ENCODE measurements at regions not wholly inside any gene's neighbourhood (a gene's known extent, or its start where the extent isn't known, plus 50 kb on each side); places are given as distances from the start of the nearest gene placed in this dataset.

DNA sequence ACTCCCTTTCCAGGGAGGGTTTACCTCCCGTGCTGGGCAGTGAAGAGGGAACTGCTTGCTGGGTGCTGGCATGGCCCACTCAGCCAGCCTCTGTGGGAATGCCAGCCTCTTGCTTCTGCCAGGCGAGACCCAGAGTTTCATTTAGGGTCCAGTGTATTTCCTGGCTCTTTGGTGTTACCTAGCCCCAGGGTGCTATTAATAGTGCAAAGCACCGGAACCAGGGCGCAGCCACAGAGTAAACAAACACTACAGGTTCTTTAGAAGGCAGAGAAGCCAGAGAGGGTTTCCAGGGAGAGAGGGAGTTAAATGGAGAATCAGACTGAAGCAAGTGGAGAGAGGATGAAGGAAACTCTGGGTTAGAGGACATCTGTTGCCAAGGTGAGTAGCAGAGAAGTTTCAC lies 74.9 kb upstream of the SPATA13 start:
- no peak for ATAC-seq
- no peak overlapping the region for H3K27ac ChIP-seq
- DNase-seq: no peak

DNA sequence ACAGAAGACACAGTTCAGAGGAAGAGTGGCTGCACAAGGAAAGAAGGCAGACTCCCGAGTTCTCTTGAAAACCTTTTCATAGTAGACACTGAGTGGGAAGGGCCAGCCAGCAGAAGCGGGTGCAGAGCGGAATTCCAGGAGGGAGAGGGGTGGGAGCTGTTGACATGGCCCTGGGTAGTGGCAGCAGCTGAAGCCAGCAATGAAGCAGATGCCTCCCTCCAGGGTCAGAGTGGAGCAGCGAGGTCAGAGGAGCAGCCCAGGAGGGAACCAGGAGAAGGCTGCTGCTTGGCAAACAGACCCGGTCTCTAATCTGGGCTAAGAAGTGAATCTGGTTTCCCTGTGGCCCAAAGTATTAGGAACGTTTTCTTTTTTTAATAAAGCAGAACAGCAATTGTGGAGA lies 73.9 kb upstream of the SPATA13 start:
- Histone ChIP-seq H3K27ac (no peak overlapping the region), H3K36me3 (no peaks in the 10 kb centered on the region), H3K4me3 (no peak overlapping the region), H3K27me3 (peaks cover 0 to 4% (median 0%) of the 10 kb centered on the region in 9 donors), H3K4me1 (peaks cover 0 to 26% (median 14%) of the 10 kb centered on the region in 12 donors), H3K9me3 (no peaks in the 10 kb centered on the region)
- TF ChIP-seq POLR2A (IDR thresholded peaks at IDR 0.05): no peak
- TF ChIP-seq, protein P1, sequence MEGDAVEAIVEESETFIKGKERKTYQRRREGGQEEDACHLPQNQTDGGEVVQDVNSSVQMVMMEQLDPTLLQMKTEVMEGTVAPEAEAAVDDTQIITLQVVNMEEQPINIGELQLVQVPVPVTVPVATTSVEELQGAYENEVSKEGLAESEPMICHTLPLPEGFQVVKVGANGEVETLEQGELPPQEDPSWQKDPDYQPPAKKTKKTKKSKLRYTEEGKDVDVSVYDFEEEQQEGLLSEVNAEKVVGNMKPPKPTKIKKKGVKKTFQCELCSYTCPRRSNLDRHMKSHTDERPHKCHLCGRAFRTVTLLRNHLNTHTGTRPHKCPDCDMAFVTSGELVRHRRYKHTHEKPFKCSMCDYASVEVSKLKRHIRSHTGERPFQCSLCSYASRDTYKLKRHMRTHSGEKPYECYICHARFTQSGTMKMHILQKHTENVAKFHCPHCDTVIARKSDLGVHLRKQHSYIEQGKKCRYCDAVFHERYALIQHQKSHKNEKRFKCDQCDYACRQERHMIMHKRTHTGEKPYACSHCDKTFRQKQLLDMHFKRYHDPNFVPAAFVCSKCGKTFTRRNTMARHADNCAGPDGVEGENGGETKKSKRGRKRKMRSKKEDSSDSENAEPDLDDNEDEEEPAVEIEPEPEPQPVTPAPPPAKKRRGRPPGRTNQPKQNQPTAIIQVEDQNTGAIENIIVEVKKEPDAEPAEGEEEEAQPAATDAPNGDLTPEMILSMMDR (IDR thresholded peaks at IDR 0.05): no peak
- intact Hi-C loops (cut with DNase I): no loop called here
- DNase-seq (no peak), ATAC-seq (no peak)
- 67 to 86% (median 72%) methylated on average over 6 of the region's 6 CpGs for WGBS, 4 donors

More for the DNA sequence above, 74.9 kb upstream of the SPATA13 start:
- Histone ChIP-seq H3K9me3 (no peaks in the 10 kb centered on the region), H3K36me3 (no peaks in the 10 kb centered on the region), H3K4me1 (peaks cover 0 to 17% (median 10%) of the 10 kb centered on the region in 12 donors), H3K4me3 (no peak overlapping the region), H3K27me3 (peaks cover 0 to 4% (median 0%) of the 10 kb centered on the region in 9 donors)
- intact Hi-C loops (cut with DNase I): no loop called here
- TF ChIP-seq, protein P1 (IDR thresholded peaks at IDR 0.05): no peak
- no peak for TF ChIP-seq POLR2A (IDR thresholded peaks at IDR 0.05)
- 68 to 88% (median 82%) methylated on average over 4 of the region's 4 CpGs for WGBS, 4 donors

DNA sequence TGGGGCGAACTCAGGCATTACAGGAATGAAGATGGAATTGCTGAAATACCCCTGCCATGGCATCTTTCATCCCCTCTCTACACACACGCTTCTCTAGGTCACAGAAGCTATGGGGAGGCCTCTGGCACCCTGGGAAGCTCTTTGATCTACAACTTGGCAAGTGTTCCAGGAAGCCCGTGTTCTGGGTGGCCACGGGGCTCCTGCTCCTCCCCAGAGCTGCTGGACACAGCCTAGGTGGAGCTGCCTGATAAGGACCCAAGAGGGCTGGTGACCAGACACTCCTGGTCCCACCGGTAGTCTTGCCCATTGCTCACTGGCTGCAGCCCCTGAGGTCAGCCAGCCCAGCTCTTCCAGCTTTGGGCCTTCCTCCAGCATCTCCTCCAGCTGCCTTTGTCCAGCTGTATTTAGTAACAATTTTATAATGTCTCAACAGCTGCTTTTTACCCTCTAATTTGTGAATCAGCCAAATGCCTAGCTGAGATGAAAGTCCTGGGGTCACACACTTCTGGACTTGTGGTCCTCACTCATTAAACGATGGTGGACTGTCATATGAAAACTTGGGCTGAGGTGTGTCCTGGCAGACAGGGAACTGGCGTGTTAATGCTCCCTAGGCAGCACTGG lies 72.8 kb upstream of the SPATA13 start:
- TF ChIP-seq POLR2A (IDR thresholded peaks at IDR 0.05): no peak
- TF ChIP-seq, protein P1 (IDR thresholded peaks at IDR 0.05): no peak
- no peaks in the 10 kb centered on the region for H3K36me3 ChIP-seq
- no peak overlapping the region for H3K4me3 ChIP-seq
- WGBS, 4 donors: 49 to 59% (median 53%) methylated on average over 6 to 7 of the region's 7 CpGs
- ATAC-seq: peak in 3 of 4 donors; percentile 52 to 67 (median 62)
- peaks cover 0 to 32% (median 17%) of the 10 kb centered on the region in 12 donors for H3K4me1 ChIP-seq
- peak overlapping the region in 3 of 12 donors; percentile 3 to 37 (median 23) for H3K27ac ChIP-seq
- H3K9me3 ChIP-seq: no peaks in the 10 kb centered on the region
- intact Hi-C loops (cut with DNase I): no loop called here
- DNase-seq: peak in 3 of 5 donors; percentile 25 to 53 (median 42)
- peaks cover 0 to 4% (median 0%) of the 10 kb centered on the region in 9 donors for H3K27me3 ChIP-seq

DNA sequence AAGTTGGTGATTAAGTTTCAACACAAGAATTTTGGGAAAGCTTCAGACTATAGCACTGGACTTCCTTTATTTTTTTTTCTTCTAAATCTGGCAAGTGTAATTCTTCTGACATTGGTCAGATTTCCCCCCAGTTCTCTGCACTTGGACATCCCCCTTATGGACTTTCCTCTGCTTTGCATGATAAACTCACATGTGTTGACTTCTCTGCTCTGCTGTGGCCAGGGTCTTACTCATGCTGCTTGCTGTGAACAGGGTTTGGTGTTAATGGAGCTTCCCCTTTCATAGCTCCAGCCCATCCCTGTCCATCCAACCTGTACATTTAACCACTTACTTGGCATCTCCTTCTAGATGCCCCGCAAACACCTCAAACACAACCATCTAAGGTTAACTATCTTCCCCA lies 70.5 kb upstream of the SPATA13 start:
- no peak for ATAC-seq
- H3K36me3 ChIP-seq: no peaks in the 10 kb centered on the region
- intact Hi-C loops (cut with DNase I): no loop called here

More for the DNA sequence above, 70.5 kb upstream of the SPATA13 start:
- no peak for DNase-seq
- Histone ChIP-seq H3K4me1 (peaks cover 0 to 41% (median 17%) of the 10 kb centered on the region in 12 donors), H3K27me3 (peaks cover 0 to 4% (median 0%) of the 10 kb centered on the region in 9 donors), H3K27ac (no peak overlapping the region), H3K4me3 (no peak overlapping the region), H3K9me3 (no peaks in the 10 kb centered on the region)
- 96 to 100% (median 98%) methylated on average over 1 of the region's 1 CpG for WGBS, 4 donors
- no peak for TF ChIP-seq POLR2A (IDR thresholded peaks at IDR 0.05)
- TF ChIP-seq, protein P1 (IDR thresholded peaks at IDR 0.05): no peak

Data from heart left ventricle (tissue), 16 donors.